Fibroblast of the aortic adventitia (primary cell): ENCODE measurements at regions not wholly inside any gene's neighbourhood (a gene's known extent, or its start where the extent isn't known, plus 50 kb on each side); places are given as distances from the start of the nearest gene placed in this dataset.

Experiments
- DNase-seq: peaks from one replicate; pipeline ENCODE4 v3.0.0-alpha.2; 2010; ENCODE audit warnings: low read depth
- H3K4me3 ChIP-seq: 2 replicates; pipeline ENCODE4 v1.5.1; 2011; ENCODE audit warnings: low read depth, mild to moderate bottlenecking, control low read depth, low read length, moderate library complexity
- CTCF ChIP-seq: IDR thresholded peaks from 2 replicates; pipeline ENCODE4 v1.5.1; 2011; ENCODE audit warnings: mild to moderate bottlenecking, low read length, control low read depth, inconsistent platforms; ENCODE audit not compliant: insufficient read depth

- no peak for TF ChIP-seq CTCF
- DNase-seq: no peak
These were observed 98.3 kb upstream of the SPATA12 start for GRCh38 chr3:56962206-56962605.

GRCh38 chr3:56960234-56960917, 100.1 kb upstream of the SPATA12 start:
- no peak for DNase-seq
- no peak for TF ChIP-seq CTCF
- no peak overlapping the region for H3K4me3 ChIP-seq

More at GRCh38 chr3:56962206-56962605, 98.3 kb upstream of the SPATA12 start:
- H3K4me3 ChIP-seq: no peak overlapping the region

- H3K4me3 ChIP-seq: no peak overlapping the region
- DNase-seq: no peak
- no peak for TF ChIP-seq CTCF
These were observed 101.6 kb upstream of the SPATA12 start for GRCh38 chr3:56958879-56959278.

GRCh38 chr3:56957522-56957921, 102.9 kb upstream of the SPATA12 start:
- no peak for TF ChIP-seq CTCF
- no peak for DNase-seq
- H3K4me3 ChIP-seq: no peak overlapping the region

- no peak overlapping the region for H3K4me3 ChIP-seq
- no peak for TF ChIP-seq CTCF
- no peak for DNase-seq
These were observed 103.6 kb upstream of the SPATA12 start for GRCh38 chr3:56956906-56957305.

GRCh38 chr3:56955492-56956111, 104.9 kb upstream of the SPATA12 start:
- no peak for TF ChIP-seq CTCF
- no peak for DNase-seq
- H3K4me3 ChIP-seq: no peak overlapping the region
